ENCODE measurements at regions not wholly inside any gene's neighbourhood (a gene's known extent, or its start where the extent isn't known, plus 50 kb on each side); places are given as distances from the start of the nearest gene placed in this dataset.
"Not testable (repeated sequence)": the region's sequence is repeated elsewhere in the genome, so short reads cannot be mapped to it uniquely, and the experiment has no call there.

- no peak for DNase-seq
Measured at GRCh38 chr2:217010173-217010572, 150.3 kb upstream of the TNP1 start.

GRCh38 chr2:217008794-217009193 is 148.9 kb upstream of the TNP1 start:
- no peak for DNase-seq

GRCh38 chr2:217006217-217006616 is 146.4 kb upstream of the TNP1 start:
- DNase-seq = no peak

GRCh38 chr2:217004656-217005055 is 144.8 kb upstream of the TNP1 start:
- DNase-seq = no peak

- no peak for DNase-seq
Measured at GRCh38 chr2:217001740-217002139, 141.9 kb upstream of the TNP1 start.

GRCh38 chr2:217000406-217000805 is 140.5 kb upstream of the TNP1 start:
- DNase-seq = no peak

GRCh38 chr2:216996279-216996845 is 136.5 kb upstream of the TNP1 start:
- no peak for DNase-seq

GRCh38 chr2:216994353-216994854 is 134.5 kb upstream of the TNP1 start:
- no peak for DNase-seq

- no peak for DNase-seq
Measured at GRCh38 chr2:216992056-216992675, 132.3 kb upstream of the TNP1 start.

- no peak for DNase-seq
Measured at GRCh38 chr2:216991563-216991962, 131.7 kb upstream of the TNP1 start.

GRCh38 chr2:216989340-216990129 is 129.7 kb upstream of the TNP1 start:
- DNase-seq = no peak

GRCh38 chr2:216987252-216987821 is 127.5 kb upstream of the TNP1 start:
- DNase-seq = no peak

GRCh38 chr2:216985658-216986141 is 125.8 kb upstream of the TNP1 start:
- DNase-seq = no peak

- no peak for DNase-seq
Measured at GRCh38 chr2:216984937-216985336, 125.1 kb upstream of the TNP1 start.

- DNase-seq = not testable (repeated sequence)
Measured at GRCh38 chr2:216981951-216982350, 122.1 kb upstream of the TNP1 start.

GRCh38 chr2:216980510-216980909 is 120.6 kb upstream of the TNP1 start:
- not testable (repeated sequence) for DNase-seq

- no peak for DNase-seq
Measured at GRCh38 chr2:216974321-216975302, 114.7 kb upstream of the TNP1 start.

GRCh38 chr2:216971593-216971992 is 111.7 kb upstream of the TNP1 start:
- no peak for DNase-seq

- DNase-seq = no peak
Measured at GRCh38 chr2:216970359-216970915, 110.6 kb upstream of the TNP1 start.

- no peak for DNase-seq
Measured at GRCh38 chr2:216967889-216968288, 108.0 kb upstream of the TNP1 start.

GRCh38 chr2:216960671-216961268 is 100.9 kb upstream of the TNP1 start:
- DNase-seq = no peak

Measured in effector CD8-positive, alpha-beta T cell (primary cell).